ENCODE measurements at regions not wholly inside any gene's neighbourhood (a gene's known extent, or its start where the extent isn't known, plus 50 kb on each side); places are given as distances from the start of the nearest gene placed in this dataset.

DNA sequence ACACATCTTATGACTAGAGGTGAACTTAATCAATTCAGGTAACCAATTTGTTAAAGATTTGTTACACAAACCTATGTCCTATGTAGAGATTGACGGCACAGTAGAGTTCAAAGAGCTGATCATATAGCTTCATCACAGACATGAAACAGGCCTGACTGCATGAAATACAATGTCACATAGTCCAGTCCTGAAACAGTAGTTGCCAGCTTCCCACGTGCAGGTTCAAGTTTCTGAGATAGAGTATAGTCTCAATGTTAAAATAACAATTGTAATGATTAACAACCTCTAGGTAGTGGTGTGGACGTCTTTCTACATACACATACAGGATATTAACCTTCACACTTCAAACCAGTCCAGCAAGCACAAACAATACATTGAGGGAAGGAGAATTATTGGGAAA, 640.7 kb upstream of the SOX9 start:
- TF ChIP-seq BHLHE40 (IDR thresholded peaks at IDR 0.05; ENCODE audit: low read depth, low read length) (no peak), CEBPB (IDR thresholded peaks at IDR 0.05; ENCODE audit: low read depth, low read length) (no peak), POLR2A (IDR thresholded peaks at IDR 0.05; ENCODE audit: low read depth, low read length) (no peak), CTCF (conservative IDR thresholded peaks at IDR 0.05; ENCODE audit: low read depth, low read length) (no peak)

All from IMR-90 (cell line).